ENCODE measurements at regions not wholly inside any gene's neighbourhood (a gene's known extent, or its start where the extent isn't known, plus 50 kb on each side); places are given as distances from the start of the nearest gene placed in this dataset.

DNA sequence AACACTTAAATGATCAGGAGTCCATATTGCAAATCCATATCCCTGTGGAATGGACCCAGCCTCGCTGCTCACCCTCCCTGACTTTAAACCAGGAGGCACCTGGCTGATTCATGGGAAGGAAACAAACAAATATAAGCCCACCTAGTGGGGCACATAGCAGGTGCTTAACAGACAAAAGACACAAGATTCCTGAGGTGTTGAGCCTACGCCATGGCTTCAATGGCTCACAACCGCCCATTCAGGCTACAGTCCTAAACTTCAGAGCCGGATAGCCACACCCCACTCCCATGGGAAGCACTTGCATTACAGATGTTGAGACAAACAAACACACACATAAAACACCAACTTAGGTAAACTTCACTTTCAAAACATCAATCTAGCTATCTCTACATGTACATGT, 359.9 kb downstream of the ICE1 start:
- TF ChIP-seq, protein P1, sequence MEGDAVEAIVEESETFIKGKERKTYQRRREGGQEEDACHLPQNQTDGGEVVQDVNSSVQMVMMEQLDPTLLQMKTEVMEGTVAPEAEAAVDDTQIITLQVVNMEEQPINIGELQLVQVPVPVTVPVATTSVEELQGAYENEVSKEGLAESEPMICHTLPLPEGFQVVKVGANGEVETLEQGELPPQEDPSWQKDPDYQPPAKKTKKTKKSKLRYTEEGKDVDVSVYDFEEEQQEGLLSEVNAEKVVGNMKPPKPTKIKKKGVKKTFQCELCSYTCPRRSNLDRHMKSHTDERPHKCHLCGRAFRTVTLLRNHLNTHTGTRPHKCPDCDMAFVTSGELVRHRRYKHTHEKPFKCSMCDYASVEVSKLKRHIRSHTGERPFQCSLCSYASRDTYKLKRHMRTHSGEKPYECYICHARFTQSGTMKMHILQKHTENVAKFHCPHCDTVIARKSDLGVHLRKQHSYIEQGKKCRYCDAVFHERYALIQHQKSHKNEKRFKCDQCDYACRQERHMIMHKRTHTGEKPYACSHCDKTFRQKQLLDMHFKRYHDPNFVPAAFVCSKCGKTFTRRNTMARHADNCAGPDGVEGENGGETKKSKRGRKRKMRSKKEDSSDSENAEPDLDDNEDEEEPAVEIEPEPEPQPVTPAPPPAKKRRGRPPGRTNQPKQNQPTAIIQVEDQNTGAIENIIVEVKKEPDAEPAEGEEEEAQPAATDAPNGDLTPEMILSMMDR (tag by site-specific recombination; IDR thresholded peaks at IDR 0.05): no peak
- TF ChIP-seq, protein P2, sequence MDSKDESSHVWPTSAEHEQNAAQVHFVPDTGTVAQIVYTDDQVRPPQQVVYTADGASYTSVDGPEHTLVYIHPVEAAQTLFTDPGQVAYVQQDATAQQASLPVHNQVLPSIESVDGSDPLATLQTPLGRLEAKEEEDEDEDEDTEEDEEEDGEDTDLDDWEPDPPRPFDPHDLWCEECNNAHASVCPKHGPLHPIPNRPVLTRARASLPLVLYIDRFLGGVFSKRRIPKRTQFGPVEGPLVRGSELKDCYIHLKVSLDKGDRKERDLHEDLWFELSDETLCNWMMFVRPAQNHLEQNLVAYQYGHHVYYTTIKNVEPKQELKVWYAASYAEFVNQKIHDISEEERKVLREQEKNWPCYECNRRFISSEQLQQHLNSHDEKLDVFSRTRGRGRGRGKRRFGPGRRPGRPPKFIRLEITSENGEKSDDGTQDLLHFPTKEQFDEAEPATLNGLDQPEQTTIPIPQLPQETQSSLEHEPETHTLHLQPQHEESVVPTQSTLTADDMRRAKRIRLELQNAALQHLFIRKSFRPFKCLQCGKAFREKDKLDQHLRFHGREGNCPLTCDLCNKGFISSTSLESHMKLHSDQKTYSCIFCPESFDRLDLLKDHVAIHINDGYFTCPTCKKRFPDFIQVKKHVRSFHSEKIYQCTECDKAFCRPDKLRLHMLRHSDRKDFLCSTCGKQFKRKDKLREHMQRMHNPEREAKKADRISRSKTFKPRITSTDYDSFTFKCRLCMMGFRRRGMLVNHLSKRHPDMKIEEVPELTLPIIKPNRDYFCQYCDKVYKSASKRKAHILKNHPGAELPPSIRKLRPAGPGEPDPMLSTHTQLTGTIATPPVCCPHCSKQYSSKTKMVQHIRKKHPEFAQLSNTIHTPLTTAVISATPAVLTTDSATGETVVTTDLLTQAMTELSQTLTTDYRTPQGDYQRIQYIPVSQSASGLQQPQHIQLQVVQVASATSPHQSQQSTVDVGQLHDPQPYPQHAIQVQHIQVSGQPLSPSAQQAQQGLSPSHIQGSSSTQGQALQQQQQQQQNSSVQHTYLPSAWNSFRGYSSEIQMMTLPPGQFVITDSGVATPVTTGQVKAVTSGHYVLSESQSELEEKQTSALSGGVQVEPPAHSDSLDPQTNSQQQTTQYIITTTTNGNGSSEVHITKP (tag by site-specific recombination; IDR thresholded peaks at IDR 0.05): no peak
- TF ChIP-seq ZNF768 (tag by site-specific recombination; IDR thresholded peaks at IDR 0.05) (no peak), ZNF624 (tag by site-specific recombination; IDR thresholded peaks at IDR 0.05) (no peak), ZNF266 (tag by site-specific recombination; IDR thresholded peaks at IDR 0.05; ENCODE audit: low read depth) (no peak), SETDB1 (IDR thresholded peaks at IDR 0.05; ENCODE audit: insufficient read length, low read length) (no peak), ZNF174 (tag by site-specific recombination; IDR thresholded peaks at IDR 0.05) (no peak), KLF16 (tag by site-specific recombination; IDR thresholded peaks at IDR 0.05) (no peak)
- TF ChIP-seq, protein P3, sequence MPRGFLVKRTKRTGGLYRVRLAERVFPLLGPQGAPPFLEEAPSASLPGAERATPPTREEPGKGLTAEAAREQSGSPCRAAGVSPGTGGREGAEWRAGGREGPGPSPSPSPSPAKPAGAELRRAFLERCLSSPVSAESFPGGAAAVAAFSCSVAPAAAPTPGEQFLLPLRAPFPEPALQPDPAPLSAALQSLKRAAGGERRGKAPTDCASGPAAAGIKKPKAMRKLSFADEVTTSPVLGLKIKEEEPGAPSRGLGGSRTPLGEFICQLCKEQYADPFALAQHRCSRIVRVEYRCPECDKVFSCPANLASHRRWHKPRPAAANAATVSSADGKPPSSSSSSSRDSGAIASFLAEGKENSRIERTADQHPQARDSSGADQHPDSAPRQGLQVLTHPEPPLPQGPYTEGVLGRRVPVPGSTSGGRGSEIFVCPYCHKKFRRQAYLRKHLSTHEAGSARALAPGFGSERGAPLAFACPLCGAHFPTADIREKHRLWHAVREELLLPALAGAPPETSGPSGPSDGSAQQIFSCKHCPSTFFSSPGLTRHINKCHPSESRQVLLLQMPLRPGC (tag by site-specific recombination; IDR thresholded peaks at IDR 0.05): no peak
- TF ChIP-seq, protein P4, sequence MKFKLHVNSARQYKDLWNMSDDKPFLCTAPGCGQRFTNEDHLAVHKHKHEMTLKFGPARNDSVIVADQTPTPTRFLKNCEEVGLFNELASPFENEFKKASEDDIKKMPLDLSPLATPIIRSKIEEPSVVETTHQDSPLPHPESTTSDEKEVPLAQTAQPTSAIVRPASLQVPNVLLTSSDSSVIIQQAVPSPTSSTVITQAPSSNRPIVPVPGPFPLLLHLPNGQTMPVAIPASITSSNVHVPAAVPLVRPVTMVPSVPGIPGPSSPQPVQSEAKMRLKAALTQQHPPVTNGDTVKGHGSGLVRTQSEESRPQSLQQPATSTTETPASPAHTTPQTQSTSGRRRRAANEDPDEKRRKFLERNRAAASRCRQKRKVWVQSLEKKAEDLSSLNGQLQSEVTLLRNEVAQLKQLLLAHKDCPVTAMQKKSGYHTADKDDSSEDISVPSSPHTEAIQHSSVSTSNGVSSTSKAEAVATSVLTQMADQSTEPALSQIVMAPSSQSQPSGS (tag by site-specific recombination; IDR thresholded peaks at IDR 0.05; ENCODE audit: low read depth): no peak
- TF ChIP-seq, protein P5, sequence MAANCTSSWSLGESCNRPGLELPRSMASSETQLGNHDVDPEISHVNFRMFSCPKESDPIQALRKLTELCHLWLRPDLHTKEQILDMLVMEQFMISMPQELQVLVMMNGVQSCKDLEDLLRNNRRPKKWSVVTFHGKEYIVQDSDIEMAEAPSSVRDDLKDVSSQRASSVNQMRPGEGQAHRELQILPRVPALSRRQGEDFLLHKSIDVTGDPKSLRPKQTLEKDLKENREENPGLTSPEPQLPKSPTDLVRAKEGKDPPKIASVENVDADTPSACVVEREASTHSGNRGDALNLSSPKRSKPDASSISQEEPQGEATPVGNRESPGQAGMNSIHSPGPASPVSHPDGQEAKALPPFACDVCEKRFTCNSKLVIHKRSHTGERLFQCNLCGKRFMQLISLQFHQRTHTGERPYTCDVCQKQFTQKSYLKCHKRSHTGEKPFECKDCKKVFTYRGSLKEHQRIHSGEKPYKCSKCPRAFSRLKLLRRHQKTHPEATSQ (tag by site-specific recombination; IDR thresholded peaks at IDR 0.05): no peak
- TF ChIP-seq, protein P6, sequence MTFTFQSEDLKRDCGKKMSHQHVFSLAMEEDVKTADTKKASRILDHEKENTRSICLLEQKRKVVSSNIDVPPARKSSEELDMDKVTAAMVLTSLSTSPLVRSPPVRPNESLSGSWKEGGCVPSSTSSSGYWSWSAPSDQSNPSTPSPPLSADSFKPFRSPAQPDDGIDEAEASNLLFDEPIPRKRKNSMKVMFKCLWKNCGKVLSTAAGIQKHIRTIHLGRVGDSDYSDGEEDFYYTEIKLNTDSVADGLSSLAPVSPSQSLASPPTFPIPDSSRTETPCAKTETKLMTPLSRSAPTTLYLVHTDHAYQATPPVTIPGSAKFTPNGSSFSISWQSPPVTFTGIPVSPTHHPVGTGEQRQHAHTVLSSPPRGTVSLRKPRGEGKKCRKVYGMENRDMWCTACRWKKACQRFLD (tag by site-specific recombination; IDR thresholded peaks at IDR 0.05): no peak
- TF ChIP-seq, protein P7, sequence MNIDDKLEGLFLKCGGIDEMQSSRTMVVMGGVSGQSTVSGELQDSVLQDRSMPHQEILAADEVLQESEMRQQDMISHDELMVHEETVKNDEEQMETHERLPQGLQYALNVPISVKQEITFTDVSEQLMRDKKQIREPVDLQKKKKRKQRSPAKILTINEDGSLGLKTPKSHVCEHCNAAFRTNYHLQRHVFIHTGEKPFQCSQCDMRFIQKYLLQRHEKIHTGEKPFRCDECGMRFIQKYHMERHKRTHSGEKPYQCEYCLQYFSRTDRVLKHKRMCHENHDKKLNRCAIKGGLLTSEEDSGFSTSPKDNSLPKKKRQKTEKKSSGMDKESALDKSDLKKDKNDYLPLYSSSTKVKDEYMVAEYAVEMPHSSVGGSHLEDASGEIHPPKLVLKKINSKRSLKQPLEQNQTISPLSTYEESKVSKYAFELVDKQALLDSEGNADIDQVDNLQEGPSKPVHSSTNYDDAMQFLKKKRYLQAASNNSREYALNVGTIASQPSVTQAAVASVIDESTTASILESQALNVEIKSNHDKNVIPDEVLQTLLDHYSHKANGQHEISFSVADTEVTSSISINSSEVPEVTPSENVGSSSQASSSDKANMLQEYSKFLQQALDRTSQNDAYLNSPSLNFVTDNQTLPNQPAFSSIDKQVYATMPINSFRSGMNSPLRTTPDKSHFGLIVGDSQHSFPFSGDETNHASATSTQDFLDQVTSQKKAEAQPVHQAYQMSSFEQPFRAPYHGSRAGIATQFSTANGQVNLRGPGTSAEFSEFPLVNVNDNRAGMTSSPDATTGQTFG (tag by site-specific recombination; IDR thresholded peaks at IDR 0.05; ENCODE audit: borderline replicate concordance): no peak
